ENCODE measurements at regions not wholly inside any gene's neighbourhood (a gene's known extent, or its start where the extent isn't known, plus 50 kb on each side); places are given as distances from the start of the nearest gene placed in this dataset.

DNA sequence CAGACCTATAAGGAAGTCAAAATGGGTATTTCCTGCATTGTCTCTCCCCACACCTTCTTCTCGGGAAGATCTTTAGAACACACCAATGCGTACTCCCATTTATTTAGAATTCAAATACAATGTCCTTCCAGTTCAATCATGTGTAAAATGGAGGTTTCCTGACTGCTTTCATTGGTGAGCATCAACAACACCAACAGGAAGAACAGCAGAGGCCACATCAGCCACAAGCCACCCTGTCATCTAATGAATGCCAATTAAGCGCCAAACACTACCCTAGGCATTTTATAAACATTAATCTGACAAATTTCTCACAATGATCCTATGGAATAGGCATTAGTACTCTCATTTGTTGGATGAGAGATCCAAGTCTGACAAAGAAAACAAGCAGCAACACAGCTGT is 68.4 kb upstream of the SMLR1 start:
- no peak for TF ChIP-seq CTCF (IDR thresholded peaks at IDR 0.05; ENCODE audit: low read depth, low read length)
- no peak for DNase-seq (ENCODE audit: low read depth in 2 of 2)

DNA sequence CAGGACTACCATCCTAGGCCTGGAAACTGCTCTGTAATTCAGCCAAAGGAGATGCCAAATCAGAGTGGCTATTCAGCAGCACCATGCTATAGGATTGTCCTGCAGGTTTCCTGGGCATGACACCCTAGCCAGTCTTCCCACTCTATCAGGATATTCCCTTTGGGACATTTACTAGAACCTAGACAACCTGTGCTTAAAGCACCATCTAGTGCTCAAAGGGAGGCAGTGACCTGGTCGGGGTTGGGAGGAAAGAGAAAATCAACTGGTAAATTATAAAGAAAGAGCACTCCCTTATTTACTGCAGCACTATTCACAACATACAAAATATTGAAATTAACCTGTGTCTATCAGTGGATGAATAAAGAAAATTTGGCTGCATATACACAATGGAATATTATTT is 67.2 kb upstream of the SMLR1 start:
- TF ChIP-seq CTCF (IDR thresholded peaks at IDR 0.05; ENCODE audit: low read depth, low read length) = peak; percentile 80
- DNase-seq (ENCODE audit: low read depth in 2 of 2) = peak; percentile 52 to 65

More for the DNA sequence above, 68.4 kb upstream of the SMLR1 start:
- H3K4me3 ChIP-seq (replicated peaks in 1 of 2; ENCODE audit: low read depth in 2 of 2, low read length in 2 of 2) = no peak overlapping the region

DNA sequence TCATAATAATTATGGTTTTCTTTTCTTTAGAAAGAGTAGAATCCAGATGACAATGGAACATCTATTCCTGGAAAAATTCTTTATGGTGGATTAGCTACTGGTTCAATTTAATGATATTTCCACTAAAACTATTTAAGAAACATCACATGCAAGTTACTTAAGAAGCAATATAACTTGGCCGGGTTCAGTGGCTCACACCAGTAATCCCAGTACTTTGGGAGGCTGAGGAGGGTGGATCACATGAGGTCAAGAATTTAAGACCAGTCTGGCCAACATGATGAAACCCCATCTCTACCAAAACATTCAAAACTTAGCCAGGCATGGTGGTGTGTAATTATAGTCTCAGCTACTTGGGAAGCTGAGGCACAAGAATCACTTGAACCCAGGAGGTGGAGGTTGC is 65.9 kb upstream of the SMLR1 start:
- no peak for TF ChIP-seq CTCF (IDR thresholded peaks at IDR 0.05; ENCODE audit: low read depth, low read length)
- no peak for DNase-seq (ENCODE audit: low read depth in 2 of 2)
- no peak overlapping the region for H3K4me3 ChIP-seq (replicated peaks in 1 of 2; ENCODE audit: low read depth in 2 of 2, low read length in 2 of 2)

More for the DNA sequence above, 67.2 kb upstream of the SMLR1 start:
- no peak overlapping the region for H3K4me3 ChIP-seq (replicated peaks in 1 of 2; ENCODE audit: low read depth in 2 of 2, low read length in 2 of 2)

- no peak for TF ChIP-seq CTCF (IDR thresholded peaks at IDR 0.05; ENCODE audit: low read depth, low read length)
- DNase-seq (ENCODE audit: low read depth in 2 of 2) = no peak
- H3K4me3 ChIP-seq (replicated peaks in 1 of 2; ENCODE audit: low read depth in 2 of 2, low read length in 2 of 2) = no peak overlapping the region
These were observed 62.0 kb upstream of the SMLR1 start for GRCh38 chr6:130765181-130765727.

- no peak for TF ChIP-seq CTCF (IDR thresholded peaks at IDR 0.05; ENCODE audit: low read depth, low read length)
- DNase-seq (ENCODE audit: low read depth in 2 of 2) = no peak
- no peak overlapping the region for H3K4me3 ChIP-seq (replicated peaks in 1 of 2; ENCODE audit: low read depth in 2 of 2, low read length in 2 of 2)
These were observed 60.7 kb upstream of the SMLR1 start for GRCh38 chr6:130766239-130767144.

- peak in 1 of 2 donors; percentile 15 for DNase-seq (ENCODE audit: low read depth in 2 of 2)
- no peak overlapping the region for H3K4me3 ChIP-seq (replicated peaks in 1 of 2; ENCODE audit: low read depth in 2 of 2, low read length in 2 of 2)
- no peak for TF ChIP-seq CTCF (IDR thresholded peaks at IDR 0.05; ENCODE audit: low read depth, low read length)
These were observed 57.3 kb upstream of the SMLR1 start for GRCh38 chr6:130769861-130770260.

Measured in cardiac fibroblast (primary cell).